ENCODE measurements at regions not wholly inside any gene's neighbourhood (a gene's known extent, or its start where the extent isn't known, plus 50 kb on each side); places are given as distances from the start of the nearest gene placed in this dataset.
"Not testable (repeated sequence)": the region's sequence is repeated elsewhere in the genome, so short reads cannot be mapped to it uniquely, and the experiment has no call there.

DNA sequence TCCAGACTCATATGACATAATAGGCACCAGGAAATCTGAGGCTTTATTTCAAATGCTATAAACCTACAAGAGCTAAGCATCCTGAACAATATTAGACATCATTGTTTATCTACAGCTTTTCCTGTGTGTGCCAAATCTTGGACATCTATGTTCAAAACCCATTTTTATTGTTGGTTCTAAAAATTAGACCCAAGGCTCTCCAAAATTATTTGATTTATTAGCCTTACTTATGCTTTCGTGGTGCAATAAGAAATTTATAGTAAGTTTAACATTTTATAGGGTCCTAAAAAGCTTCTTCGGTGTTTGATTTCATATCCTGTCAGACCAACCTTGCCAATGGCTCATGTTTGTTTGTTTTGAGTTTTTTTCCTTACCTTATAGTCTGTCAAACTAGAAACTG lies 1014.5 kb upstream of the MANEA start:
- Histone ChIP-seq H4K20me1 (ENCODE audit: insufficient read depth, low read depth, low read length) (no peaks in the 10 kb centered on the region), H3K27me3 (ENCODE audit: low read length) (no peaks in the 10 kb centered on the region), H3K79me2 (ENCODE audit: low read length) (no peaks in the 10 kb centered on the region), H3K9me2 (replicated peaks; ENCODE audit: insufficient read depth, low read length) (no peaks in the 10 kb centered on the region), H3K9ac (ENCODE audit: low read length) (no peak overlapping the region), H3K9me3 (ENCODE audit: low read length) (no peaks in the 10 kb centered on the region), H3K36me3 (ENCODE audit: insufficient read depth, low read length) (no peaks in the 10 kb centered on the region), H3K4me2 (ENCODE audit: low read depth, low read length, poor library complexity, severe bottlenecking) (no peak overlapping the region), H3K4me1 (ENCODE audit: low read length) (no peaks in the 10 kb centered on the region), H3K4me3 (ENCODE audit: low read length) (no peak overlapping the region), H3K27ac (ENCODE audit: low read length) (no peak overlapping the region), H2AFZ (ENCODE audit: low read length) (no peak overlapping the region)
- DNase-seq, result no peak

DNA sequence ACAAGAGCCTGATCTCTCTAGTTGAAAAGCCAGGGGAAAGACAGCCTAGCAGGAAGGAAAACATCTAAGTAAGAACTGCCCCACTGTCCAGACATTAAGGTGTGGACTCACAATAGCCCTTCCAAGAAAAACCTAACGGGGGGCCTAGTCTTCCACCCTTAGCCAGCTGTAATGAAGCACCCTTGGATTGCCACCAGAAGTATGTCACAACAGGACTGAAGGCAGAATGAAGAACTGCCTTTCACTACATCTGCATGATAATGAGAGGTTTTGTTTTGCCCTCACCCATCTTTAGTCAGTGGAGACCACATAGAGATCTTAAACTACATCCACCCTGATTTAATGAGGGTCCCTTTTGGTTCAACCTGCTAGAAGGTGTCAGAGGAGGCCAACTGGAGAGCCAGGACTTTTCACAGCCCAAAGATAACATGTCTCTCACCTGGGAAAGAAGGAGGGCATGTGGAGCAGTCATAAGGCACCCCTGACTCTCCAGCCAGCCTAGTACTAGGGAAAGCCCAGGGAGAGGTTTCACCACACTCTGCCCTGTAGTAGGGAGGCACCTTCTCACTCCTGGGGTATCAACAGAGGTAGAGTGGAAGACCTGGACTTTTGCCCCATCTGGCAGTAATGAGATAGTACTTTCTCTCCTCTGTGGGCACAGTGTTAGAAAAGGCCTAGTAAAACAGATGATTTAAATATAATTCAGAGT lies 1017.4 kb upstream of the MANEA start:
- no peak for DNase-seq
- no peaks in the 10 kb centered on the region for H3K4me1 ChIP-seq (ENCODE audit: low read length)
- no peaks in the 10 kb centered on the region for H4K20me1 ChIP-seq (ENCODE audit: insufficient read depth, low read depth, low read length)
- no peaks in the 10 kb centered on the region for H3K9me3 ChIP-seq (ENCODE audit: low read length)
- no peak overlapping the region for H3K9ac ChIP-seq (ENCODE audit: low read length)
- no peak overlapping the region for H3K4me2 ChIP-seq (ENCODE audit: low read depth, low read length, poor library complexity, severe bottlenecking)
- no peak overlapping the region for H3K27ac ChIP-seq (ENCODE audit: low read length)
- H3K4me3 ChIP-seq (ENCODE audit: low read length), result no peak overlapping the region
- no peak overlapping the region for H2AFZ ChIP-seq (ENCODE audit: low read length)
- no peaks in the 10 kb centered on the region for H3K36me3 ChIP-seq (ENCODE audit: insufficient read depth, low read length)
- H3K27me3 ChIP-seq (ENCODE audit: low read length), result no peaks in the 10 kb centered on the region
- H3K9me2 ChIP-seq (replicated peaks; ENCODE audit: insufficient read depth, low read length), result no peaks in the 10 kb centered on the region
- no peaks in the 10 kb centered on the region for H3K79me2 ChIP-seq (ENCODE audit: low read length)

DNA sequence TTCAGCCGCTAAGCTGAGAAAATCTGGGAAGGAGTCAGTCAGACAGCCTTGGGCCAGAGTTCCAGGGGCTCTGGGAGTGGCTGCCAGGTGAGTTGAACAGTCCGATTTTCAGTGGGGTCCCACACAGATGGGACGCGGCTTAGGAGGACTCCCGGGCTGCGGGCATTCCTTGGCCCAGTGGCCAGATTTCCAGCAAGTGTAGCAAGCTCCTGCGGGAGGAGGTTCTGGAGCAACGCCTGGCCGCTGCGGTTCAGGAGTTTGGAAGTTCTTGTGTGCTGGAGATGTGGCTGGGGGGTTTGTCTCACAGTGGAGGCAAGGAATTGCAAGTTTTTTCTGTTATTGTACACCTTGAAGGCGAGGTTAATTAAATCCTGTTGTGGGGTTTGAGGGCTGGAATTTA lies 1020.1 kb upstream of the MANEA start:
- not testable (repeated sequence) for DNase-seq; H3K4me2 ChIP-seq (ENCODE audit: low read depth, low read length, poor library complexity, severe bottlenecking); H3K27me3 ChIP-seq (ENCODE audit: low read length); H3K9me2 ChIP-seq (replicated peaks; ENCODE audit: insufficient read depth, low read length); H3K9me3 ChIP-seq (ENCODE audit: low read length); H4K20me1 ChIP-seq (ENCODE audit: insufficient read depth, low read depth, low read length); H3K79me2 ChIP-seq (ENCODE audit: low read length); H3K4me3 ChIP-seq (ENCODE audit: low read length); H2AFZ ChIP-seq (ENCODE audit: low read length); H3K4me1 ChIP-seq (ENCODE audit: low read length); H3K27ac ChIP-seq (ENCODE audit: low read length); H3K36me3 ChIP-seq (ENCODE audit: insufficient read depth, low read length); H3K9ac ChIP-seq (ENCODE audit: low read length)

DNA sequence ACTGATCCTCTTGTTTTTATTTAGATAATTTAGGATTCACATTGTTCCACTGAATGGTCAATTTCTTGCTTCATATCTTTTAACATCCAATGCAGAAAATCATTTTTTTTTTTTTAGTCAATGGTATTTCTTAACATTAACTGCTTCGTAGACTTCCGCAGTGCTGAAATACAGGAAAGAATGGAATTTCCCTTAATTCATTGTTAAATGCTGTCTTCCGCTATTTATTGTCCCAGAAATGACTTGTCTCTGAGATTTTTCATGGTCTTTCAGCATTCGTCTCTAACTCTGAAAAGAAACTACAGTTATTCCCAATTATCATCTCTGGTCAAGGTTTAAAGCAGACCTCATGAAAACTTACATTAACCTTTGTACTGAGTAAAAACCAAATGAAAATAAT lies 1029.1 kb upstream of the MANEA start:
- H3K4me3 ChIP-seq (ENCODE audit: low read length), result no peak overlapping the region
- DNase-seq, result no peak
- H3K9me2 ChIP-seq (replicated peaks; ENCODE audit: insufficient read depth, low read length), result no peaks in the 10 kb centered on the region
- no peaks in the 10 kb centered on the region for H3K27me3 ChIP-seq (ENCODE audit: low read length)
- no peaks in the 10 kb centered on the region for H3K9me3 ChIP-seq (ENCODE audit: low read length)
- no peak overlapping the region for H2AFZ ChIP-seq (ENCODE audit: low read length)
- no peak overlapping the region for H3K4me2 ChIP-seq (ENCODE audit: low read depth, low read length, poor library complexity, severe bottlenecking)
- H3K36me3 ChIP-seq (ENCODE audit: insufficient read depth, low read length), result no peaks in the 10 kb centered on the region
- no peaks in the 10 kb centered on the region for H3K79me2 ChIP-seq (ENCODE audit: low read length)
- H3K9ac ChIP-seq (ENCODE audit: low read length), result no peak overlapping the region
- H4K20me1 ChIP-seq (ENCODE audit: insufficient read depth, low read depth, low read length), result no peaks in the 10 kb centered on the region
- H3K4me1 ChIP-seq (ENCODE audit: low read length), result no peaks in the 10 kb centered on the region
- no peak overlapping the region for H3K27ac ChIP-seq (ENCODE audit: low read length)

DNA sequence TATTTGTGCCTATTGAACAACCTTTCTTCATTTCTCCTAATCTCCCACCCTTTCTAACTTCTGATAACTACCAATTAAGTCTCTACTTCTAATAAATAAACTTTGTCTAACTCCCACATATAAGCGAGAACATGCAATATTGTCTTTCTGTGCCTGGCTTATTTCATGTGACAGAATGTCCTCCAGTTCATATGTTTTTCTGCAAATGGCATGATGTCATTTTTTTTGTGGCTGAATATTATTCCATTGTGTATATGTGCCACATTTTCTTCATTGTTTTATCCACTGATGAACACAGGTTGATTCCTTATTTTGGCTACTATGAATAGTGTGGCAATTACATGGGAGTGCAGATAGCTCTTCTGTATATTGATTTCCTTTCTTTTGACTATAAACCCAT lies 1041.5 kb upstream of the MANEA start:
- Histone ChIP-seq H3K4me1 (ENCODE audit: low read length) (no peaks in the 10 kb centered on the region), H3K36me3 (ENCODE audit: insufficient read depth, low read length) (no peaks in the 10 kb centered on the region), H3K27ac (ENCODE audit: low read length) (no peak overlapping the region), H3K4me3 (ENCODE audit: low read length) (no peak overlapping the region), H3K9ac (ENCODE audit: low read length) (no peak overlapping the region), H3K9me3 (ENCODE audit: low read length) (0 out of 2 replicates have a peak, but pooled peaks cover 3% of the 10 kb centered on the region), H2AFZ (ENCODE audit: low read length) (no peak overlapping the region), H4K20me1 (ENCODE audit: insufficient read depth, low read depth, low read length) (no peaks in the 10 kb centered on the region), H3K4me2 (ENCODE audit: low read depth, low read length, poor library complexity, severe bottlenecking) (no peak overlapping the region), H3K27me3 (ENCODE audit: low read length) (no peaks in the 10 kb centered on the region), H3K79me2 (ENCODE audit: low read length) (no peaks in the 10 kb centered on the region), H3K9me2 (replicated peaks; ENCODE audit: insufficient read depth, low read length) (no peaks in the 10 kb centered on the region)
- DNase-seq, result no peak

DNA sequence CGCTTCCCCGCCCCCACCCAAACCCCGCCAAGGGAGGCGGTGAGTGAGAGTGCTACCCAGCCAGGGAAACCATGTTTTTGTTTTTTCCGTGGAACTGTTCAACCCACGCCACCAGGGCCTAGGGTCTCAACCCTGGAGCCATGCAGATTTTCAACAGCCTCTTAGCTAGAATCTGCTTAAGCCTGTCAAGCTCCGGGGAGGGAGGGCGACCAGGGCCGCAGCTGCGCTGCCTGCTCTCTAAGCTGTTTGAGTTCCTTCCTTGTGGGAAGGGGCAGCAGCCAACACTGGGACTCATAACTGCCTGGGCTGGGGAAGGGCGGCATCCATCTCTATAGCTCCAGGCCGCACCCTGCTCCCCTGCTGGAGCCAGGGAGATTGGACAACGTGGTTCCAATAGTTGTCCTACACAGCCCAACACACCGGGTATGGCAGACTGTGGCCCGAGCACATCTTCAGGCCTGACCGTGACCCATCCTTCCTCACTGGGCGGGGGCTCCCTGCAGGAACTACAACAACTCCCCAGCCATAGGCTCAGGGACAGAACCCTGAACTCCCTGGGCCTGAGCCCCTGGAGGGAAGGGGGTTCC lies 1065.7 kb upstream of the MANEA start:
- DNase-seq, result no peak
- Histone ChIP-seq H3K4me3 (ENCODE audit: low read length) (no peak overlapping the region), H3K9me3 (ENCODE audit: low read length) (peaks cover 4% of the 10 kb centered on the region), H3K27me3 (ENCODE audit: low read length) (no peaks in the 10 kb centered on the region), H3K4me2 (ENCODE audit: low read depth, low read length, poor library complexity, severe bottlenecking) (no peak overlapping the region), H3K36me3 (ENCODE audit: insufficient read depth, low read length) (no peaks in the 10 kb centered on the region), H3K79me2 (ENCODE audit: low read length) (no peaks in the 10 kb centered on the region), H4K20me1 (ENCODE audit: insufficient read depth, low read depth, low read length) (no peaks in the 10 kb centered on the region), H2AFZ (ENCODE audit: low read length) (no peak overlapping the region), H3K9me2 (replicated peaks; ENCODE audit: insufficient read depth, low read length) (no peaks in the 10 kb centered on the region), H3K27ac (ENCODE audit: low read length) (no peak overlapping the region), H3K4me1 (ENCODE audit: low read length) (no peaks in the 10 kb centered on the region), H3K9ac (ENCODE audit: low read length) (no peak overlapping the region)

DNA sequence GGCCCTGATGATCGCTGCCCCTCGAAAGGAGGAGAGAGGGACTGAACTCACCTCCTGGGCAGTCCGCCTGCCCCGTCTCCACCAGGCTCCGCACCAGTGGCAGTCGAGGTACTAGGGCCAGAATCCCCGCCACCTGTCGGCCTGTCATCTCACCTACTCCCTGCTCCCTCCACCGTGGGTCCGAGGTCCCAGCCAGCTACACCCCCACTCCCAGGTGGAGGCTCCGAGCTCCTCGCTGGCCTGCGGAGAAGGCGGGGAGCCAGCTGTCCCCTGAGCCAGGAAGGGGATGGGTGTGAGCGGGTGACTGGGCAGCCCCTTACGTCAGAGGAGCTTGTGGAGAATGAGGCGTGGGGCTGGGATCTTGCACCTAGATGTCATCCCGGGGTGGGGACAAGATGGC lies 1066.5 kb upstream of the MANEA start:
- no peaks in the 10 kb centered on the region for H3K4me1 ChIP-seq (ENCODE audit: low read length)
- H3K9me3 ChIP-seq (ENCODE audit: low read length), result peaks cover 4% of the 10 kb centered on the region
- no peak overlapping the region for H3K4me3 ChIP-seq (ENCODE audit: low read length)
- no peak overlapping the region for H2AFZ ChIP-seq (ENCODE audit: low read length)
- no peak overlapping the region for H3K27ac ChIP-seq (ENCODE audit: low read length)
- H3K36me3 ChIP-seq (ENCODE audit: insufficient read depth, low read length), result no peaks in the 10 kb centered on the region
- no peak for DNase-seq
- no peaks in the 10 kb centered on the region for H3K79me2 ChIP-seq (ENCODE audit: low read length)
- no peaks in the 10 kb centered on the region for H3K27me3 ChIP-seq (ENCODE audit: low read length)
- no peak overlapping the region for H3K9ac ChIP-seq (ENCODE audit: low read length)
- no peaks in the 10 kb centered on the region for H3K9me2 ChIP-seq (replicated peaks; ENCODE audit: insufficient read depth, low read length)
- no peak overlapping the region for H3K4me2 ChIP-seq (ENCODE audit: low read depth, low read length, poor library complexity, severe bottlenecking)
- H4K20me1 ChIP-seq (ENCODE audit: insufficient read depth, low read depth, low read length), result no peaks in the 10 kb centered on the region

DNA sequence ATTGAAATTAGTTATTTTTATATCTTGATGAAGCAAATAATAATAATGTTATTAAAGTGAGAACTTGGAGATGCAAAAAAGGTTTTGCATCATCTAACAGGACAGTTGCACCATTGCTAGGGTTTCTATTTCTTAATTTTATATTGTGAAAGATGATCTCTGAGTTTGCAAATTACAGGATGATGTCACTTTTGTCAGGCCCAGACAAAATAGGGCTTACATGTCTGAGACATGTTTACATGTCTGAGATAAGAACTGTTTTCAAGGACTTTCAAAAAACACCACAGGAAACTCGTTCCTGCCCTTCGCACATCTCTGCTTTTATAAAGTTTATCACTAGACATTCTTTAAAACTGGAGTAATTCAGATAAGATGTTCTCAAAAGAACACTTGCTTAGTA lies 1075.8 kb upstream of the MANEA start:
- Histone ChIP-seq H3K9me2 (replicated peaks; ENCODE audit: insufficient read depth, low read length) (no peaks in the 10 kb centered on the region), H4K20me1 (ENCODE audit: insufficient read depth, low read depth, low read length) (no peaks in the 10 kb centered on the region), H3K4me3 (ENCODE audit: low read length) (no peak overlapping the region), H3K79me2 (ENCODE audit: low read length) (no peaks in the 10 kb centered on the region), H3K4me1 (ENCODE audit: low read length) (no peaks in the 10 kb centered on the region), H2AFZ (ENCODE audit: low read length) (no peak overlapping the region), H3K4me2 (ENCODE audit: low read depth, low read length, poor library complexity, severe bottlenecking) (no peak overlapping the region), H3K9me3 (ENCODE audit: low read length) (peaks cover 19% of the 10 kb centered on the region; the same call in 1 of the 2 replicates), H3K36me3 (ENCODE audit: insufficient read depth, low read length) (no peaks in the 10 kb centered on the region), H3K27me3 (ENCODE audit: low read length) (no peaks in the 10 kb centered on the region), H3K9ac (ENCODE audit: low read length) (no peak overlapping the region), H3K27ac (ENCODE audit: low read length) (no peak overlapping the region)
- no peak for DNase-seq

Data from Karpas-422 (cell line).